GM21381 (cell line): ENCODE measurements at regions not wholly inside any gene's neighbourhood (a gene's known extent, or its start where the extent isn't known, plus 50 kb on each side); places are given as distances from the start of the nearest gene placed in this dataset.

Source experiments
- ATAC-seq: cut with Tn5 transposase; IDR thresholded peaks from one replicate; pipeline ENCODE4 v1.9.1; 2021; ENCODE audit warnings: mild to moderate bottlenecking, moderate library complexity; ENCODE audit not compliant: unreplicated experiment

DNA sequence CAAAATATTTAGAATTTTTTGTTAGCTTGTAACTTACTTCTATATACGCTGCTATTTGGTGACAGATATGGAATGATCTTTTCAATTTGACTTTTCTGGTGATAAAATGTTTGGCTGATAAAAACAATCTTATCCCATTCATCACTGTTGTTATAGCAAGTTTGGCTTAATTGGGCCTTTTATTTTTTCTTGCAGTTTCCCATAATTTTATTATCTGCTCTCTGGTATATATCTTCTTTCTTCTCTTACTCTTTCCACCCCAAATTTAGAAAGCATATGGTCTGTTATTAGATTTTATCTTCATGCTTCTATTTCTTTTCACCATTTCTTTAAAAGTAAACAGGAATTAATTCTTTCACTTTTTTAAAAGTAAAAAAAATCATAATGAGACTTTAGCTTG is 474.4 kb downstream of the TLE1 start:
- ATAC-seq: no peak

DNA sequence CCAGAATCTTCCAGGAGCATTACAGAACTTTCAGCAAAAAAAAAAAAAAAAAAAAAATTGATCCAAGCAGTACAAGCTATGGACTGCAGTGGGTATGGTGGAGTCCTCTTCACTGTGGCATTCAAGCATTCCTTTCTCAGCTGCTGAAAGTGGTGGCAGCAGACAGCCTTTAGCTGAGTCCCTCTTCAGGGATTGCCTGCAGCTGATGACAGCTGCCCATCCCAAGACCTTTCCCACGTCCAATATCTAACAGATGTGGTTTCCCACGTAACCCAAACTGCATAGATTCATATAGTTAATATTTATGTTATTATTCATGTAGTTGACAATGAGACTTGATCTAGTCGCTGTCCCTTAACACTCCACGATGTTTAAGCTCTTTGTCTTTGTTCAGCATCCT is 475.9 kb downstream of the TLE1 start:
- ATAC-seq: no peak

DNA sequence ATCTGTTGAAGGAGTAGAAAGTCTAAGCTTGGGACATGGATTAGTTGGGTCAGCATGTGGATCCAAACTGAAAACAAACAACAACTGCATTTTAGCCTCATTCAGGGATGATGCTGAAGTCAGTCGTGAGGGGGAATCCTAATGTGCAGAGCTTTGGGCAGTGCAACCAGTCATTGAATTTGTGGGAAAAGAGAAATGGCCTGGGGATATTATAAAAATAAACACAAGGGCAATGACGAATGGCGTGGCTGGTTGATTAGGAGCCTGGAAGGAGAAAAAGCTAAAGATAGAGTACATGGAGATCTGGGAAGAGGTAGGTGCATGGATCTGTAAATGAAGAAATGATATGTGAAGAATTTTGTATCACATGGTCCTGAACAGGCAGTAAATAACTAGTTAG is 477.6 kb downstream of the TLE1 start:
- ATAC-seq: no peak

DNA sequence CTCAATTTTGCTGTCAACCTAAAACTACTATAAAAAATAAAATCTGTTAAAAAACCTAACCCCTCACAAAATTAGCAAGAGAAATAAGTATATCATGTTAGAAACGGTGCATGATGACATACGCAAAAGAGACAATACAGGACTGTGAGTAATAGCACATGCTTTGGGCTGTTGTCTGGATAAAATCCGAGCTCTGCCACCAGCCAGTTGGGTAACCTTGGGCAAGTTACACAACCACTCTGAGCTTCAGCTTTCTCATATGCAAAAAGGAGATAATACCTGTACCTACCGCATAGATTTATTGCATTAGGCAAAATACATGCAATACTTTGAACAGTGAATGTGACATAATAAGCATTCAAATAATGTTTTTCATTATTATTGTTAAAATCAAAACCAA is 481.7 kb downstream of the TLE1 start:
- ATAC-seq: no peak

DNA sequence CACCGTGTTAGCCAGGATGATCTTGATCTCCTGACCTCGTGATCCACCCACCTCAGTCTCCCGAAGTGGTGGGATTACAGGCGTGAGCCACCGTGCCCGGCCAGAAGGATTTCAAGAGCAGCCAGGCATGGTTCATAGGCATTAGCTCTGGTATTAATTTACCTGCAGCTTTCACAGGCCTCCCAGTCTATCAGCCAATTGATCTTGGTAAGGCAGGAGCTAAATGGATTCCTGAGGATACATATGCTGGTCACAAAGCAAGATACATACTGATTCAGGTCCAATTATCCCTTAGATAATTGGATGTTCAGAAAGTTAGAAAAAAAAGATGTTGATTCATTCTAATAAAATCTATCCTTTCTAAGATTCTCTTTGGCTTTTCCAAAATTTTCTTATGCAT is 487.1 kb downstream of the TLE1 start:
- no peak for ATAC-seq

DNA sequence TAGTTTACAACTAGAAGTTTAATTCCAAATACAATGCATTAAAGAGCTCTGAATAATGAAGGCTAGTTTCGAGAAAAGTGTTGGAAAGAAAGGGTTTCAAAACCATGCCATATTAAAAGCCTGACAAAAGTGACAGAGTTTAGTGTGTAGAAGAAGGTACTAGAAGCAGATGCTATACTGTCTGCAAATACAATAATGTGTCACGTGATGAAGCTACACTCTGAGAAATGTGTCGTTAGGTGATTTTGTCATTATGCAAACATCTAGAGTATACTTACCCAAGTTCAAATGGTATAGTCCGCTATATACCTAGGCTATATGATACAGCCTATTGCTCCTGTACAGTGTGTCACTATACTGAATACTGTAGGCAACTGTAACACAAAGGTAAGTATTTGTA is 494.1 kb downstream of the TLE1 start:
- ATAC-seq: no peak

DNA sequence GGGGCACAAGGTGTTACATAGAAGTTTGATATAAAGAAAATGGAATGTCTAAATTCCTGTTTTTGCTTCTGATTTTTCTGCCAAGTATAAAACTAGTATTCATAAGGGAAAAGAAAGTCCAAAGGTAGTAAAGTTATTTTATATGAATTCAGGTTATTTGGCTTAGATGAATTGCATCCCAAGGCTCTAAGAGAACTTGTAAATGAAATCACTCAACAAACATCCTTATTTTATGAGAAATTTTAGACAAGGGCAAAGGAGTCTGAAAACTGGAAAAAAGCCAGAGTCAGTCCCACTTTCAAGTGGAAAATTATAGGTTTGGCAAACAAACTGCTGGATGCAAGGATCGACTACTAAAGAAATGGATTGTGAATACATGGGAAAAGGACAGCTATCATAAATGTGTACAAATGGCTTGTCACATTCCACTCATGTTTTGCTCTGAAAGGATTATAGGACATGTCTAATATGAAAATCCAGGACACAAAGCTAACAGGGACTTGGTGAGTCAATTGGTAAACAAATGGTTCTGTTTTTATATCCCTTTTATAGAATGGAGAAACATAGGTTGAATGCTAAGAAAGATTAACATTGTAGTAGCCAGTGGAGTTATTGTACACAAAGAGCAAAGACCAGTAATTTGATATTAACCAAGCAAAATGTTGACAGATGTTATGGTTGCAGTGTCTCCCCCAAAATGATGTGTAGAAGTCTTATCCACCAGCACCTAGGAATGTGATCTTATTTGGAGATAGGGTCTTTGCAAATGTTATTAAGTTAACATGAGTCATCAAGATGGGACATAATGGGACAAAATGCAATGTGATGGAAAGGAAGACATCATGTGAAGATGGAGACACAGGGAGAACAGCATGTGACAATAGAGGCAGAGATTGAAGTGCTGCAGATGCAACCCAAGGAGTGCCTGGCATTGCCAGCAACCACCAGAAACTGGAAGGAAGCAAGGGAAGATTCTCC is 495.7 kb downstream of the TLE1 start:
- no peak for ATAC-seq

DNA sequence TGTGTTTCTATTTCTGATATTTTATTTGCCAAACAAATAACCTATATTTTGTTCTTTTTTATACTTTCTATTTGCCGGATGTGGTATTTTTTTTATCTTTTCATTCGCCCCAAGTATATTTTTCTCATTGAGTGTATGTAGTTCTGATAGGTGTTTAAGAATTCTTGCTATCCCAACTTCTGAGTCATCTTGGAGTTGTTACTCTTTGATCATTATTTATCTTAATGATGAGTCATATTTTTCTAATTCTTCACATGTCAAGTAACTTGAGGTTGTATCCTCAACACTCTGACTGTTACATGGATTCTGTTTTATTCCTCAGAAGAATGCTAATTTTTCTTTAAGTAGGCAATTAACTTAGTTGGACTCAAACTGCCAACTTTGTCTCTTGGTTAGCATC is 498.1 kb downstream of the TLE1 start:
- ATAC-seq: no peak

DNA sequence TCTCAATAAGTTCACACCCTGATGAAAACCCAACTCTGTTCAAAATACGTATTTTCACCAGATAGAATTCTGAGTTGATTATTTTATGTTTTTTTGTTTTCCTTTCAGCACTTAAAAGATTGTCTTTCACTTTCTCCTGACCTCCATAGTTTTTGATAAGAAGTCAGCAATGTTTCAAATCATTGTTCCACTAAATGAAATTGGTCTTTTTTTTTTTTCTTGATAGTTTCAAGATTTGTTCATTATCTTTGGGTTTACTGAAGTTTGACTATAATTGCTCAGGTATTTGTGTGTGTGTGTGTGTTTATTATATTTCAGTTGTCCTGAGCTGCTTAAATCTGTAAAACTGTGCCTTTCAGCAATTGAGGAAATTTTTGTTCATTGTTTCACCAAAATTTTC is 498.7 kb downstream of the TLE1 start:
- ATAC-seq: no peak

DNA sequence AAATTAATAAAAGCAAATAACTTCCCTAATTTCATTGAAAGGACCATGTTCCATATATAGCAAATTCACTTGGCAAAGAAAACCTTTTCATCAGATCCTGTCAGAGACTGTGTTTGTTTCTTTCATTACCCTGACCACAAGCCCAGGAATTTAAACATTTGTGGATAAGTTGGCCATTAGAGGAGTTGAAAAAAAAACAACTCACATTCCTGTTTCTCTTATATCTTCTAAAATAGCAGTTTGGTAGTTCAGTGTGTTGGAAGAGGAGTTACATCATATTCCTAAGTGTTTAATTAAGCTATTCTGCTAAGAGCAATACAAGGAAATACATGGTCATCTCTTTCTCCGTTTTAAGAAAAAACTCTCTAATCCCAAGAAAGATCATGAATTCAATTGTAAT is 505.6 kb downstream of the TLE1 start:
- no peak for ATAC-seq

DNA sequence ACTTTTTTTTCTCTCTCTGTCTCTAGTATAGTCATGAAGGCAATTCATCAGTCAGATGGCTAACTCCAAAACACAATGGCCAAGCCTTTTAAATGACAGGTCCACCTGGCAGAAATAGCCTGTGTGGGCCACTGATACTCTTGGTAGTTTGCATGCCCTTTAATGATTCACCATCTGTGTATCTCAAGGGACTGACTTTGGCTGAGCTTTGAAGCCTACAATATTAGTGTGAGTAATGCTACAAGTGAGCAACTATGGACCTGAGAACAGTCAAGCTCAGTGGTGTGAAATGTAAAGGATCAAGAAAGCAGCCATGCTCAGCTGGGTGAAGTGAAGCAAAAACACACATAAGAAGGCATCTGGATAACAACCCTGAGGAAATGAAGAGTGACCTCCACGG is 506.9 kb downstream of the TLE1 start:
- ATAC-seq: no peak

DNA sequence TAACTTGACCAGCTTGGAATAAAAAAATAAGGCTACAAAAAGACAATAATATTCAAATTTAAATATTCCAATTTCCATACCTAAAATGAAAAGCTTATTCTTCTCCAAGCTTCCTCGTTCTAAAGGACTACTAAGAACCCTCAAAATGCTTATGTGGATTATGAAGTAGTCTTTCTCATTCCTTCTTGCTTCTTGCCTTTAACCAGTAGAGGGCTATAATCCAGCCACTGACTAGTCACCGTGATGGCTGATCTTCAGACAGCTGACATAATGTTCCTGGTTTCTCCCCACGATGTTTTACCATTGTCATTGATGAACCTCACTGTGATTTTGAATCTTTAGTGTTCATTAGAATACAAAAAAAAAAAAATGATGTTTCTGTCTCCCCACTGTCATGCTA is 515.3 kb downstream of the TLE1 start:
- ATAC-seq: no peak

DNA sequence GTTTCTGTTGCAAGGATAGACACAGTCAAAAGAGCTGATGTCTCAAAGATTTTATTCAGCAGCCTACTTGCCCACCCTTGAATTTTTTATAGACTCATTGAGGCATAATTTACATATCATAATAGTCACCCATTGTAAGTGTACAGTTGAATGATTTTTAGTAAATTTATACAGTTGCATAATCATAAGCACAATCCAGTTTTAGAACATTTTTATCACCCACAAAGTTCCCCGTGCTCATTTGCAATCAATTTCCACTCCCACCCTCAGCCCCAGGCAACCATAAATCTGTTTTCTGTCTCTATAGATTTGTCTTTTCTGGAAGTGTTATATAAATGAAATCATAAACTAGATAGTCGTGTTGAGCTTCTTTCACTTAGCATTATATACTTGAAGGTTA is 517.7 kb downstream of the TLE1 start:
- no peak for ATAC-seq

DNA sequence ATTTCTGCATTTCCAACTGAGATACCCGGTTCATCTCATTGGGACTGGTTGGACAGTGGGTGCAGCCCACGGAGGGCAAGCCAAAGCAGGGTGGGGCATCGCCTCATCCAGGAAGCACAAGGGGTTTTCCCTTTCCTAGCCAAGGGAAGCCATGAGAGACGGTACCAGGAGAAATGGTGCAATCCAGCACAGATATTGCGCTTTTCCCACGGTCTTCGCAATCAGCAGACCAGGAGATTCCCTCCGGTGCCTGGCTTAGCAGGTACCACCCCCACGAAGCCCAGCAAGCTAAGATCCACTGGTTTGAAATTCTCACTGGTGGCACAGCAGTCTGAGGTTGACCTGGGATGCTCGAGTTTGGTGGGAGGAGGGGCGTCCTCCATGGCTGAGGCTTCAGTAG is 527.0 kb downstream of the TLE1 start:
- no peak for ATAC-seq

DNA sequence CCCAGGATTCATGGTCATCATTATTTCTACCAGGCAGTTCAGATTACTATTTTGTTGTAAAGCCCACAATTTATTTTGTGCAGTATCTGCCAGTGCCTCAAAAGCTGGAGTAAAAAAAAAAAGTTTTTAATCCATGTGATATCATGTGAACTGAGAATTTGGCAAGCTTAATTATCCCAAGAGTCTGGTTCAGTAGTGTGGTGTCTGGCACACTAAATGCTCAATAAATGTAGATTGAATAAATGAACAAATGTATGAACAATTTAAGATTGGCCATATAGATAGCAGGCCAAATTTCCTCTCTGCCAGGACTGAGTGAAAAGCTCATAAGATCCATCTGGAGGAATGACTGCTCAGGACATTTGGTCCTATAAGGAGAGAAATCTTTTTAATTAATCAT is 533.0 kb downstream of the TLE1 start:
- ATAC-seq: no peak

DNA sequence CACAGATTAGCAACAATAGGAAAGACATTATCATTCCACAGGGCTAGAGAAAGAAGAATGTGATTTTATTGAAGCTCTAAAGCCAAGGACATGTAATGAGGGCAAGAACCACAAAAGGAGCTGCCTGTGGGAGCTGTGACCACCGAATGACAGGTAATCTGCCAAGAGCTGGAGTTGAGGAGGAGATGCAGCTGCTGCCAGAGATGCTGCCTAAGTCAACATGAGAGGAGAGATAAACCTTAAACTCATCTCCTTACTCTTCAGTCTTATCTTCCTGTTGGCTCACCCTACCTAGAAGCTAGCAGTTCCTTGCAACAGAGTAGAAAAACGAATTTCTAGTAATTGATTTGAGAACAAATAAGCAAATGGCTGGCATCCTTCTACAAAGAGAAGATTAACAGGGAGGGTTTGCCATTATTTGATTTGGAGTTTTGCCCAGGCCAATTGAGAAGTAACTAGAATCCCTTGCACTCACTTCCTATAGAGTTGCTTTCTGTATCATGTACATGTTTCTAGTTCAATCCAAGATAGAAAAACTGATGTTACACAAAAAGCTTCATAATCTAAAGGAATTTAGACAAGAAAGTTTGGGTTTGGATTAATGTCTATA is 539.2 kb downstream of the TLE1 start:
- no peak for ATAC-seq

DNA sequence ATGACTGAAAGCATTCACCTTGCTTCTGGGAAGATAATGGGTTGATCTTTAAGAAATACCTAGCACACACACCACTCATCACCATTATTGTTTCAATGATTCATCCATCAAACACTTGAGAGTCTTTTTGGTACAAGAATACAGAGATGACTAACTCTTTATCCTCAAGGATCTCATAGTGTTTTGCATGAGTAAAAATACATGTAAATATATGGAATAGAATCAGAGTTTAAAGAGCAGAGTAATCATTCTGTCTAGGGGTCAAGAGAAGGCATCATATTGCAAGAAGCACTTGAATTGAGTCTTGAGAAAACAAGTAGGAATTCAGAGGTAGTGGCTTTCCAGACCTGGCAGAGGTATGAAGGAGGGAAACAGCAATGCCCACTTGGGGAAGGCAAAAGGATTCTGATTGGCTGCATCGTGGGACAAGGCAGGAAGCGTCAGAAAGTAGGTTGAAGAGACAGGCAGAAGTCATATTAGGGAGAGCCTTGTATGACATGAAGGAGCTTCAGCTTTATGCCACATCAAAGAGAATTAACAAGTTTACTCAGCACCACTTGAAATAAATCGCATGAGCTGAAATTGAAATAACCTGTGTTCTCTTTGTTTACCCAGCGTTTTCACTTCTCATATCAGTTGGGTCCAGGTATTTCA is 542.5 kb downstream of the TLE1 start:
- ATAC-seq: no peak

DNA sequence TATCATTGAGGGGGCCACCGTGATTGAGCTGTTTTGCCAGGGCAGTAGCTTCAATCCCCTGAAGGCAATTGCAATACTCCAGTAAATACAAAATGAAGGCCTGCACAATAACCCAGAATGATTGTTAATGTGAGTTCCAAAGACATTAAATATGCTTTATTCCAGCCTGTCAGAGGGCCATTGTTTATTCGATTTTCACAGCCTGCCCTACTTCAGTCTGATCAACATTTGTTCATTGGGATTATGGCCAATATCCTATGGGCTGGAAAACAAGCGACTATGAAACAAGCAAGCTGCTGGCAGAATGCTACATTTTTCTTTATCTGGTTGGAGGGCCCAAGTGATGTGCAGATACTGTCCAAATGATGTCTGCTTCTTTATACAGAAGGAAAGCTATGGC is 543.1 kb downstream of the TLE1 start:
- no peak for ATAC-seq

DNA sequence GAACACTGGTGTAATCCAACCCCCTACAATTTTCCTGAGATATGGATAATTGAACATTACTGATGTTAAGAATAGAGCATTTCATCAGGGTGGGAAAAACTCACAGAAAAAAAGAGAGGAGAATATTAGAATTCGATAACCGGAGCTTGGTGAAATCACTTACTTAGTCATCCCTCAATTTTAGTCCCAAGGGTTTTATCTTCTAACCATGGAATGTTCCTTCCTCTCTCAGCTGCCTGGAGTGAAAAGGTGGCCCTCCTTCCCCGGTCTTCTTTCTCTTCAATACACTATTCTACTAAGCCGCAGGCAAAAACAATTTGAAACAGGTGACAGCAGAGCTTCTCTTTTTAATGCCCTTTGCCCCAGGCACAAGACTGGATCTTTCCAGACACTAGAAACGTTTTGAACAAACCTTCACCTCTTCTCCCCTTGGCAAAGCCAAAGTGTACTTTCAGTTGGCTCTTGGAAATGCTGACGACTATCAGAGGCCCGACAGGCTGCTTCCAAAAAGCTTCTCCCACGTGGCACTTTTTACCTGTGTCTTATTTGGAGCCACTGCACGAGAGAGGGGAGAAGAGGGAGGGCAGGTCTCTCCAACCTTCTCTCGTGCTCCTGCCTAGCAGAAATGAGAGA is 543.9 kb downstream of the TLE1 start:
- no peak for ATAC-seq

DNA sequence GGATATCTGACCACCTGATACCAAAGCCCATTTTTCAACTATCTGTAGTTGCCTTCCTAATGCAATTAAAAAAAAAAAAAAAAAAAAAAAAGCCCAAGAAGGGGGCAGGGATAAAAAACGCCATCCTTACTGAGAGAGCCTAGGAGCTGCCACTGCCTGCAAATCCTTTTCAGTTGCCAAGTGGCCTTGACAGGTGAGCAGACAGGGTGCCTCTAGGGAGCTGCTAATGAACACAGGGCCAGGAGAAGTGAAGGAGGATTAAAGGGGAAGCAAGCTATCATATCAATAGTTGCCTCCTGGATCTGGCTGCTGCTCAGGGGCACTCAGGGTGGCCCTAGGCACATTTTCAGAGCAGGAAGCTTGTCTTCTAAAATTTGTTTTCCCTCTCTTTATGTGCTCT is 547.4 kb downstream of the TLE1 start:
- no peak for ATAC-seq

DNA sequence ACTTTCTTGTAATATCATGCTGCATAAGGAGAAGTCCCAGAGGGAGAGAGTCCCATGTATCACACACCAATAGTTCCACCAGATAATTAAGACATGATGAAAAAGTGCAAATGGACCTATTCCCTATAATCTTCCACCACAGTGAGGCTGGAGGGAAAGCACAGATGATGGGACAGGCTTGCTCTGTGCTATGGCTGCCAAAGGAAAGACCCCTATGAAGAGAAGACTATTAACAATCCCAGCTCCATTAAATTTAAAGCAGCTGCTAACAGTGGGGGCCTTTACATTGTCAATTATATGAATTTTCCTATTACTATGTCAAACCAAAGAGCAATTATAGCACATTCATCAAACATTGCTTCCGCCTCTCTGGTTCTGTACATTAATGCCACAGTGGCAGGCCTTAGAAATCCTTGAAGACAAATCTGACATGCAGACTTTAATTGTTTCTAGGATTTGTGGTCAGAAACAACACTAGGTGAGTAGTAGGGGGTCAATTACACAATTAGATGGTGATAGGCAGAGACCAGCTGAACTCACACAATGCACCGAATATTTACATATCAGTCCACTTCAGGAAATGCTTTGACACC is 551.3 kb downstream of the TLE1 start:
- no peak for ATAC-seq
